ENCODE measurements at regions not wholly inside any gene's neighbourhood (a gene's known extent, or its start where the extent isn't known, plus 50 kb on each side); places are given as distances from the start of the nearest gene placed in this dataset.

GRCh38 chr6:120058410-120058809 is 708.8 kb upstream of the MAN1A1 start:
- Histone ChIP-seq H3K36me3 (no peaks in the 10 kb centered on the region), H3K4me1 (no peaks in the 10 kb centered on the region), H3K9me3 (no peaks in the 10 kb centered on the region), H3K27ac (no peak overlapping the region), H3K4me3 (no peak overlapping the region), H3K27me3 (no peaks in the 10 kb centered on the region)
- TF ChIP-seq POLR2A (IDR thresholded peaks at IDR 0.05) (no peak), CTCF (IDR thresholded peaks at IDR 0.05) (no peak)
- DNase-seq, result no peak

GRCh38 chr6:120056085-120056484 is 706.5 kb upstream of the MAN1A1 start:
- Histone ChIP-seq H3K4me1 (no peaks in the 10 kb centered on the region), H3K27me3 (no peaks in the 10 kb centered on the region), H3K9me3 (no peaks in the 10 kb centered on the region), H3K4me3 (no peak overlapping the region), H3K36me3 (no peaks in the 10 kb centered on the region), H3K27ac (no peak overlapping the region)
- TF ChIP-seq CTCF (IDR thresholded peaks at IDR 0.05) (peak in 2 of 6 experiments; percentile 11 to 21), POLR2A (IDR thresholded peaks at IDR 0.05) (no peak)
- DNase-seq, result no peak

GRCh38 chr6:120055071-120055470 is 705.5 kb upstream of the MAN1A1 start:
- Histone ChIP-seq H3K9me3 (no peaks in the 10 kb centered on the region), H3K36me3 (no peaks in the 10 kb centered on the region), H3K27ac (no peak overlapping the region), H3K27me3 (no peaks in the 10 kb centered on the region), H3K4me3 (no peak overlapping the region), H3K4me1 (no peaks in the 10 kb centered on the region)
- no peak for DNase-seq
- TF ChIP-seq POLR2A (IDR thresholded peaks at IDR 0.05) (no peak), CTCF (IDR thresholded peaks at IDR 0.05) (no peak)

GRCh38 chr6:120039664-120040063 is 690.1 kb upstream of the MAN1A1 start:
- H3K4me3 ChIP-seq, result no peak overlapping the region
- no peaks in the 10 kb centered on the region for H3K27me3 ChIP-seq
- H3K9me3 ChIP-seq, result no peaks in the 10 kb centered on the region
- H3K4me1 ChIP-seq, result no peaks in the 10 kb centered on the region
- no peak for TF ChIP-seq CTCF (IDR thresholded peaks at IDR 0.05)
- TF ChIP-seq POLR2A (IDR thresholded peaks at IDR 0.05), result no peak
- no peak overlapping the region for H3K27ac ChIP-seq
- no peaks in the 10 kb centered on the region for H3K36me3 ChIP-seq
- no peak for DNase-seq

GRCh38 chr6:120031837-120032236 is 682.3 kb upstream of the MAN1A1 start:
- Histone ChIP-seq H3K4me3 (no peak overlapping the region), H3K27me3 (no peaks in the 10 kb centered on the region), H3K27ac (no peak overlapping the region), H3K4me1 (no peaks in the 10 kb centered on the region), H3K36me3 (no peaks in the 10 kb centered on the region), H3K9me3 (no peaks in the 10 kb centered on the region)
- no peak for DNase-seq
- TF ChIP-seq CTCF (IDR thresholded peaks at IDR 0.05) (no peak), POLR2A (IDR thresholded peaks at IDR 0.05) (no peak)

GRCh38 chr6:120026791-120027190 is 677.2 kb upstream of the MAN1A1 start:
- H3K4me3 ChIP-seq, result no peak overlapping the region
- TF ChIP-seq POLR2A (IDR thresholded peaks at IDR 0.05) (no peak), CTCF (IDR thresholded peaks at IDR 0.05) (no peak)
- no peaks in the 10 kb centered on the region for H3K27me3 ChIP-seq
- no peak overlapping the region for H3K27ac ChIP-seq
- no peaks in the 10 kb centered on the region for H3K36me3 ChIP-seq
- DNase-seq, result no peak
- H3K9me3 ChIP-seq, result no peaks in the 10 kb centered on the region
- H3K4me1 ChIP-seq, result no peaks in the 10 kb centered on the region

All from Peyer's patch (tissue), 4 donors.